M059J (cell line): ENCODE measurements at regions not wholly inside any gene's neighbourhood (a gene's known extent, or its start where the extent isn't known, plus 50 kb on each side); places are given as distances from the start of the nearest gene placed in this dataset.
"Not testable (repeated sequence)": the region's sequence is repeated elsewhere in the genome, so short reads cannot be mapped to it uniquely, and the experiment has no call there.

ENCODE experiments used
- DNase-seq: peaks from one replicate; pipeline ENCODE4 v3.0.0-alpha.2; 2012; ENCODE audit warnings: low read depth

DNA sequence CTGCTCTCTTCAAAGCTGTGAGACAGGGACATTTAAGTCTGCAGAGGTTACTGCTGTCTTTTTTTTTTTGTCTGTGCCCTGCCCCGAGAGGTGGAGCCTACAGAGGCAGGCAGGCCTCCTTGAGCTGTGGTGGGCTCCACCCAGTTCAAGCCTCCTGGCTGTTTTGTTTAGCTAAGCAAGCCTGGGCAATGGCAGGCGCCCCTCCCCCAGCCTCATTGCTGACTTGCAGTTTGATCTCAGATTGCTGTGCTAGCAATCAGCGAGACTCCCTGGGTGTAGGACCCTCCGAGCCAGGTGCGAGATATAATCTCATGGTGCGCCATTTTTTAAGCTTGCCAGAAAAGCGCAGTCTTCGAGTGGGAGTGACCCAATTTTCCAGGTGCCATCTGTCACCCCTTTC is 1595.8 kb downstream of the NLGN4Y start:
- DNase-seq = not testable (repeated sequence)

DNA sequence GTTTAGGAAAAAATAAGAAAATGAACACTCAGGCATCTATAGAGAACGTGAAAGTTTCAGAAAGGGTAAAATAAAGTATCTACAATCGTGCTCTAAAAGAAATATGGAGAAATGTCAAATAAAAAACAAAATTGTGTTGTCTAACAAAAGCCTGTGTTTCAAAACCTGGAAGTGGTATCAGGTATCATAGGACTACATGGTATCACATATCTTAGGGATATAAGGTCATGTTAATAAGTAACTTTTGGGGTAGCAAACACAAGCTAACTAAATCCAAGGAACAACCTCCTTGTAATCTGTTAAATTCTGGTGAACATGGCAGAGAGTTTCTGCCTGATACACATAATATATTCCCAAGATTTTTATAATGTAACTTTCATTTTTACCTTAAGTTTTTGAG is 1597.7 kb downstream of the NLGN4Y start:
- no peak for DNase-seq

DNA sequence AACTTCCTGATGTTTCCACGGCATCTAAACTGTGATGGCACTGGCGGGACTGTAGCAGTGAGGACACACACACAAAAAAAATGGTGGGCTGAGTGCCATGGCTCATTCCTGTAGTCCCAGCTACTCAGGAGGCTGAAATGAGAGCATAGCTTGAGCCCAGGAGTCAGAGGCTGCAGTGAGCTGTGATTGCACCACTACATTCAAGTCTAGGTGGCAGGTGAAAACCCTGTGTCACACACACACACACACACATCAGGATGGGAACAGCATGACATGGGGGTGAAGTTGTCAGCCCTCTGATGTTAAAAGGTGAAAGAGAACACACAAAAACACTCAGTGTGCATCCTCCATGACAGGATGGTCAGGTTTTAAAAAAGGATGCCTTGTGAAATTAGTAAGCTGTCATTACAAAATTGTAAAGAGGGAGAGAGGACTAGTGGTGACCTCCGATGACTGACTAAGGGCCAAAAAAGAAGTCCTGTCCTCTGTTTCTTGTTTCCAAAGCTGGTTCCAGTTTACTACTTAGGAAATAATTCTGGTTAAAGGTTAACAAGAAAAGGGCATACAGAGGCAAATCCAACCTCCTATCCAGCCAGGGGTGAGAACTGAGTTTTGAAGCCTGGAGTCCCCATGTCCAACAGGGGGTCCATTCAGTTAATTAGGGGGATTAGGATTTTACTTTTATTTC is 1600.4 kb downstream of the NLGN4Y start:
- no peak for DNase-seq

DNA sequence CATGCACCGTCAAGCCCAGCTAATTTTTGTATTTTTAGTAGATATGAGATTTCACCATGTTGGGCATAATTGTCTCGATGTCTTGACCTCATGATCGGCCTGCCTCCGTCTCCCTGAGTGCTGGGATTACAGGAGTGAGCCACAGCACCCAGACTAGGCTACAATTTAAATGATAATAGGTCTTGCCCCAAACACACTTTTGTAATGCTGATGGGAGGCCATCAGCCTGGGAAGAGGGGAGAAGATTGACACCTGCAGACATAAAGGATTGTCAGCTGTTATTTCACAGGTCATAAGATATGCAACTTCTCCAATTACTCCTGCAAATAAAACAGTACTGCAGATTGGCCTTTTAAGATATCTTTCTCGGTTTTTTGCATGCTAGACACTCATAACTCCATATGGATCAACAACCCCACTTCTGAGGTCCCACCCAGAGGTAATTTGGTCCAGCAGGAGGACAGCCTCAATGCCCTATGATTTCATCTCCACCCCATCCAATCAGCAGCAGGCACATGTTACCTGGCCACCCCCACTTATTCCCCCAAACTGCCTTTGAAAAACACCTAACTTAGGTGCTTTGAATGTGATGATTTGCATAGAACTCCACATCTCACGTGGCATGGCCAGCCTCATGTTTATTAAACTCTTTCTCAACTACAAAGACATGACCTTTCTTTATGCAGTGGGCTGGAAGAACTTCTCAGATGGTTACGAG is 1612.4 kb downstream of the NLGN4Y start:
- DNase-seq = no peak

DNA sequence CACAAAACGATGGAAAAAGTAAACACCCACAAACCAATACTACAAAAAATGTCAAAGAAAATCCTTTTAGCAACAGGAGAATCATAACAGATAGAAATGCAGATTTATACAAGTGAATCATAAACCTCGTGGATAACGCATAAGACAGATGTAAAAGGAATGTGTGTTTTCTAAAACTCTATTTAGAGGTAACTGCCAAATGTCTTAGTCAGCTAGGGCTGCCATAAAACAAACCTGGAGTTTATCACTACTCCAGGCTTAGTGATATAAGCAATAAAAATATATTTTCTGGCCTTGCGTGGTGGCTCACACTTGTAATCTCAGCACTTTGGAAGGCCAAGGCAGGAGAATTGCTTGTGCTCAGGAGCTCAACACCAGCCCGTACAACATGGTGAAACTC is 1633.5 kb downstream of the NLGN4Y start:
- DNase-seq = peak; percentile 0

DNA sequence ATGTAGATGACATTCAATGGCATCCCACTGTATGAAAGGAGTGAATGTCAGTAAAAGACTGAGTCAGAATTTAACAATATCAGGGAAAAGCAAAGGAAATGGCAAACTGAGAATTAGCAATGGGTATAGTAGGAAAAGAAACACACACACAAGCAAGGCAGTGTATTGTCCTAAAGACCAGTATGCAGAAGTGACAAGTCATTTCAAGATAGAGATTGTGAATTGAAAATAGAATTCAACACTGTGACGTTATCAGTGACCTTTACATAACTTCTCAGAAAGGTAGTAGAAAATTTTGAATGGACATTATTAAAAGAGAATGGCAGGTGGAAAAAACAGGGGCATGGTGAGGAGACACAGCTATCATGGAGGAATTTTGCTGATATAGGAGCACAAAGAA is 1651.4 kb downstream of the NLGN4Y start:
- DNase-seq = not testable (repeated sequence)

DNA sequence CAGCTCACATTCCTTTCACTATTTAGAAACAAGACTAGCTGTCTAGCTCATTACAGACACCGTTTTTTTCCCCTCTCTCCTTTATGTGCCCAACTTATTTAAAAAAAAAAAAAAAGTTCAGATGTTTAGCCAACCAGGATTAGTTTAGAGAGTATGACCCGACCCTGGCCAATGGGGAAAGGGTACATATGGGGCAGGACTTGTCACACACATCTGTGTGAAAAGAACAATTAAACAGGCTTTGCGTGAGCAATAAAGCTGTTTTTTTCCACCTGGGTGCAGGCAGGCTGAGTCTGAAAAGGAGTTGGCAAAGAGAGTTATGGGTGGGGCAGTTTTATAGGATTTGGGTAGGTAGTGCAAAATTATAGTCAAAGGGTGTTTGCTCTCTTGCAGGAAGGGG is 1674.5 kb downstream of the CDY2B start:
- not testable (repeated sequence) for DNase-seq

DNA sequence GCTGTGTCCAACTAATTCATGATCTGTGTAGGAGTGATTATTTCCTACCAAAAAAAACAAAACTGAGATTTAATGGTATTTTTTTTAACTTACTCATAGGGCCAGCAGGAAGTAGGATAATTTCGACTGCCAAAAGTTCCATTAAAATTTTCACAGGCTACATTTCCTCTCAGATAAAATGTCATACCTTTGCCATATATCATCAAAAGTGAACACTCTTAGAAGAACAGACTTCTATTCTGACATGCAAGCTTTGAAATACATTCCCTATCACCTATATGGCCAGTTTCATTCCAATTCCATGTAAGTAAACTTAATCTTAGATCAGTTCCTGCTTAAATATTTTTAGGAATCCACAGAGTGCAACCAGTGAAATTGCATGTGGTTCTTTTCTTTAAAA is 1636.7 kb downstream of the CDY2B start:
- DNase-seq = not testable (repeated sequence)

DNA sequence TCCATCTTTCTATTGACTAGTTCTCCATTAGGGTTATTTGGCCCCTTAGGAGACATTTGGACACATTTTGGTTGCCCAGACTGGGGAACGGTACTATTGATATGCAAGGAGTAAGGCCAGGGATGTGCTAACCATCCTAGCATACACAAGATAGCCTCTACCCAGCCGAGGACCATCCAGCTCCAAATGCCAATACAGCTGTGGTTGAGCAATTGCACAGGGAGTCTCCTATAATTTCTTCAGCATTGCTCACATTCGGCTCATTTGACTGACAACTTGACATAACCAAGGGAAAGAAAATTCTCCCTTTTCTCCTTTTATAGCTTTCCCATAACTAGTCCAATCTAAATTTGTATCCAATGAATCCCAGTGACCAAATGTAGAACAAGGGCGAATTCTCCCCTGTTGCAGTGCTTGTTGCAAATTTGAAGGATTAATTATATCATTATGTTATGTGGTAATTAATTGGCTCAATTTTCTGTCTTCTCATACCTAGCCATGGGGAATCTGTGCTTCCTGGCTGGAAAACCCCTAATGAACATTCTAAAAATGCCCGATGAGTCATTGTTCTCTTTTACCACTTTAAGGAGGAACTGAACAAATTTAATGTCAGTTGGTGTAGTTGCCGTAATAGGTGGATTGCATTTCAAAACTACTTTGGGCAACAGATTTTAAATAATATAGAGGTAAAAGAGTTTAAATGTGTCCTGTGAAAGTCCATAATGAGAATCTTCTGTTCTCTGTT is 1625.3 kb downstream of the CDY2B start:
- not testable (repeated sequence) for DNase-seq

DNA sequence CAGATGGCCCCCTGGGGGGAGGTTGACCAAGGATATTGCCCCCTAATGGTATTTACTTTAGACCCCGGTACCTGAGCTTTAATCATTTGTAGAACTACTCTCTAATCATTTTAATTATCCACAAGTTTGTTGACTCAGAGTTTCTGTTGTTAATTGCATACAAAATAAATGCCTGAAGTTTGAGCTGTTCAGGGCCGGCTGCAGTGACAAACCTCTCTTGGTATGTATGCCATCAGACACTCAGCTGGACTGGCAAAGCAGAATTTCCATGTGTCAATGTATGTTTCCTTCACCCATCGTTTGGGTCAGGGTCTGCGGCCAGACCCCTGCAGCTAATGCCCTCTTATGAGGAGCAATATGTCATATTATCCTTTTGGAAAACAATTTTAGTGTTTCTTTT is 1624.2 kb downstream of the CDY2B start:
- not testable (repeated sequence) for DNase-seq
